Activated T-cell treated with anti-CD3 and anti-CD28 coated beads, Interleukin-2, amount 50 U/mL, for 4 hours (primary cell): ENCODE measurements at regions not wholly inside any gene's neighbourhood (a gene's known extent, or its start where the extent isn't known, plus 50 kb on each side); places are given as distances from the start of the nearest gene placed in this dataset.

Source experiments
- ATAC-seq, 2 donors: fragments of 200-7000 bp; cut with Tn5 transposase; one replicate each; pipeline ENCODE4 v1.10.0; 2021
- DNase-seq: peaks from one replicate; pipeline ENCODE4 v3.0.0-alpha.2; 2020
- H3K27me3 Mint-ChIP-seq: one replicate; pipeline ENCODE4 v1.8.0; 2021; ENCODE audit warnings: low read depth, mixed read lengths
- H3K36me3 Mint-ChIP-seq: one replicate; pipeline ENCODE4 v1.8.0; 2022; ENCODE audit warnings: mixed read lengths; ENCODE audit not compliant: insufficient read depth
- H3K4me1 Mint-ChIP-seq: one replicate; pipeline ENCODE4 v1.8.0; 2021; ENCODE audit warnings: low read depth, mixed read lengths
- H3K4me3 Mint-ChIP-seq: one replicate; pipeline ENCODE4 v1.8.0; 2021; ENCODE audit warnings: mild to moderate bottlenecking, moderate library complexity, mixed read lengths
- H3K9me3 Mint-ChIP-seq: one replicate; pipeline ENCODE4 v1.8.0; 2021; ENCODE audit warnings: mixed read lengths

- no peaks in the 10 kb centered on the region for H3K27me3 Mint-ChIP-seq
- no peaks in the 10 kb centered on the region for H3K36me3 Mint-ChIP-seq
- no peaks in the 10 kb centered on the region for H3K9me3 Mint-ChIP-seq
- H3K4me1 Mint-ChIP-seq = peaks cover 21% of the 10 kb centered on the region
- peak overlapping the region; percentile 73 for H3K4me3 Mint-ChIP-seq
- ATAC-seq = peak; percentile 95
- no peak for DNase-seq
Observed at GRCh38 chr6:138593124-138593877, 94.0 kb upstream of the NHSL1 start.

DNA sequence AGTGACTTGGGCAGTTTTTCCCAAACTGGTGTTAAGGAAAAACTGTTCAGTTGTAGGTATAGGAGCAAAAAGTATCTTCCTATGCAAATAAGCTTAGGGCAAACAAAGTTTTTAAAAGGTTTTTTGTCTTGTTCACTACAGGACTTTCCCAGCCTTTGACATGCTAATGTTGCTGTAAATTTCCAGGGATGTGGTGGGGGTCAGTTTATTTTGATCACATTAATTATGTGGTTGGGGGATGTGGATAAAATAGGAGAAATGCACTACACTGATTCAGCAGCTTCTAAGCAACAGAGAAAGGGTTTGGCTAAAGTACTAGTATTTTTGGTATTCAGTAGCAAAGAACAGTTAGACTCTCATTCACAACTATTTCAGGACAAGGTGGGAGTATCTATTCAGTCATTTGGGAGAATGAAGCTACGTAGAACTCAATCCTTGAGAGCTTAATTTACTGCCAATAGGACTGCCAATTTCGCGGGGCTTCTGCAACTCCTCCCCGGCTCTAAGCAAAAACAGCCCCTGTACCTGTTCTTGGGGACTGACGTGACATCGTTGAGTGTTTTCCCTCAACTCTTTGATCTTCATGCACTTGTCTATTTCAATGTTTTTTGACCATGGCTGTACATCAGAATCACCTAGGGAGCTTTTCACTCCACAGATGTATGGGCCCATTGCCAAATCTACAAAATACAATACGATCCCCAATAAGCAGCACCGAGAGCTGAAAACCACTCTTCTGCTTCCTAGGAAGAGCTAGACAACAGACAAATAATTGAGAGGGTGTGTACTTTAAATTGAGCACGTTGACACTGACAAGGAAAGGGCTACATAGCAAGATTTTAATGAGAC, 94.8 kb upstream of the NHSL1 start:
- Mint-ChIP-seq H3K4me3 (no peak overlapping the region), H3K36me3 (no peaks in the 10 kb centered on the region), H3K9me3 (no peaks in the 10 kb centered on the region), H3K4me1 (peaks cover 21% of the 10 kb centered on the region), H3K27me3 (no peaks in the 10 kb centered on the region)
- ATAC-seq (no peak), DNase-seq (no peak)

DNA sequence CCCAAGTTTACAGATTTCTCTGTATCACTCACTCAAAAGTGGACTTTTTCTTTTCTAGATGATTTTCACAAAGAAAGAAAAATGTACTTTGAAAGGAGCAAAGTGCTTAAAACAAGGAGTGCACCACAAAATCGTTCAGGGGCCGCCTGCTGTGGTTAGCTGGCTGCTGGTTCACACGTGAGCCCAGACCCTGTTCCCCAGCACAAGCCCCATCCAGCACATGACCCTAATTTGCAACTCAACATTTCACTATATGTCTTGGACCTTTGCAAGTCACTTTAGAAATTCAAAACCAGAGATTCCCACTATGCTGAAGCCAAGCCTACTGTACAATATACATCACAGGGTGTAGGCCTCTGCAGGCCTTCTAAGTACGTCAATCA, 95.5 kb upstream of the NHSL1 start:
- Mint-ChIP-seq H3K9me3 (no peaks in the 10 kb centered on the region), H3K4me3 (no peak overlapping the region), H3K27me3 (no peaks in the 10 kb centered on the region), H3K4me1 (peaks cover 21% of the 10 kb centered on the region), H3K36me3 (no peaks in the 10 kb centered on the region)
- DNase-seq = no peak
- ATAC-seq = no peak

DNA sequence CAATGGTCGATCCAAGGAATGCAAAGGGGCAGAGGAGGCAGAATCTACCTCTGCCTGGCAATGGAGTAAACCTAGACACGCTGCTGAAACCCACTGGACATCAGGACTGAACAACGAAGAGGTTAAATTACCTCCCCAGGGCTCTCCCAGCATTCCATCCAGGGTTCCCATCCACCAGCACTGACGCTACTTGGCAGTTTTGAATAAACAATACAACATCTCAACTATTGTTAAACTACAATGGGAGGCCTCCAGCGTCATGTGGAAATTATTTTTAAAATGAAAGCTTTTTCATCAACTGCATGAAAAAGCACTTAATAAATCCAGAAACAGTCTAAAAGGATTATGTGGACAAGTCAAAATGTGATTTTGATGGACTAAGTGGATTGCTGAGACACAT, 96.8 kb upstream of the NHSL1 start:
- H3K27me3 Mint-ChIP-seq = no peaks in the 10 kb centered on the region
- no peak overlapping the region for H3K4me3 Mint-ChIP-seq

DNA sequence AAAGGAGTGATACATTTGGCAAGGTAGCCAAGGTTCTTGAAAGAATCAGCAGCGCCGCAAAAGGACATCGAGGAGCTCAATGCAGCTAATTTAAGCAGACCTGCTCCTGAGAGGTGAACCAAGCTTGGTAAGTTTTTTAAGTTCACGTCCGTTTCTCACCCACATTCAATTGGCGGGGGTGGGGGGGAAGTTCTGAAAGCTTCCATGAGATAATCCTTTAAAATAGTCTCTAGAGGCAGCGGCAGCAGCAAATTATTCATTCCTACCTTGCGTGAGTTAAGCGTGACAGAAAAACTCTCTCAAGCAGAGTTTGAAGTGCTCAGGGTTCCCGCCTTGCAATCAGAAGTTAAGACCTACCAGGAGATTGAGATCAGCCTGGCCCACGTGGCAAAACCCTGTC, 97.3 kb upstream of the NHSL1 start:
- H3K36me3 Mint-ChIP-seq = no peaks in the 10 kb centered on the region

More for the DNA sequence above, 96.8 kb upstream of the NHSL1 start:
- Mint-ChIP-seq H3K9me3 (no peaks in the 10 kb centered on the region), H3K36me3 (no peaks in the 10 kb centered on the region), H3K4me1 (peaks cover 18% of the 10 kb centered on the region)
- no peak for DNase-seq
- ATAC-seq = no peak

DNA sequence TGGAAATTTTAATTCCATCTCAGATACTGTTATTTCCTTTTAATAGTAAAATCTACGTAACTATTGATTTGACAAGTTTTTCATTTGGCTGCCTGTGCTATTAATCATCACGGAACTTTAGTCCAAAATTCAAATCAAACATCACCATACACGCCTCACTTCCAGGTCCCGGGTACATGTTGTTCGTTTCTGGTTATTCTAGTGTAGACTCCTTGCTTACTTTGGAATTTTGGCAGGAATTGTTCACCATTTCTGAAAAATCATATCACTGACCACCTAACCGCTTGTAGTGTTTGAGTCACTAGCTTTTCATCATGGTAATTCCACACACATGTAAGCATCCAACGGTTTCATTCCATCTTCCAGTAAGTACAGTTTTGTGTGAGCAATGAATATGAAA, 98.0 kb upstream of the NHSL1 start:
- peaks cover 3% of the 10 kb centered on the region for H3K27me3 Mint-ChIP-seq
- H3K36me3 Mint-ChIP-seq = no peaks in the 10 kb centered on the region
- H3K9me3 Mint-ChIP-seq = no peaks in the 10 kb centered on the region
- H3K4me1 Mint-ChIP-seq = peaks cover 18% of the 10 kb centered on the region
- no peak for ATAC-seq
- no peak overlapping the region for H3K4me3 Mint-ChIP-seq
- DNase-seq = no peak

More for the DNA sequence above, 97.3 kb upstream of the NHSL1 start:
- H3K4me3 Mint-ChIP-seq = no peak overlapping the region
- DNase-seq = no peak
- no peaks in the 10 kb centered on the region for H3K27me3 Mint-ChIP-seq
- no peaks in the 10 kb centered on the region for H3K9me3 Mint-ChIP-seq
- no peak for ATAC-seq
- H3K4me1 Mint-ChIP-seq = peaks cover 18% of the 10 kb centered on the region

- Mint-ChIP-seq H3K36me3 (no peaks in the 10 kb centered on the region), H3K4me1 (peaks cover 5% of the 10 kb centered on the region), H3K9me3 (no peaks in the 10 kb centered on the region), H3K27me3 (peaks cover 8% of the 10 kb centered on the region), H3K4me3 (no peak overlapping the region)
- DNase-seq (no peak), ATAC-seq (no peak)
Observed at GRCh38 chr6:138598562-138599173, 99.4 kb upstream of the NHSL1 start.

GRCh38 chr6:138600261-138600660, 101.0 kb upstream of the NHSL1 start:
- H3K4me1 Mint-ChIP-seq = no peaks in the 10 kb centered on the region
- peaks cover 11% of the 10 kb centered on the region for H3K27me3 Mint-ChIP-seq
- DNase-seq (no peak), ATAC-seq (no peak)
- no peak overlapping the region for H3K4me3 Mint-ChIP-seq
- no peaks in the 10 kb centered on the region for H3K36me3 Mint-ChIP-seq
- H3K9me3 Mint-ChIP-seq = no peaks in the 10 kb centered on the region

DNA sequence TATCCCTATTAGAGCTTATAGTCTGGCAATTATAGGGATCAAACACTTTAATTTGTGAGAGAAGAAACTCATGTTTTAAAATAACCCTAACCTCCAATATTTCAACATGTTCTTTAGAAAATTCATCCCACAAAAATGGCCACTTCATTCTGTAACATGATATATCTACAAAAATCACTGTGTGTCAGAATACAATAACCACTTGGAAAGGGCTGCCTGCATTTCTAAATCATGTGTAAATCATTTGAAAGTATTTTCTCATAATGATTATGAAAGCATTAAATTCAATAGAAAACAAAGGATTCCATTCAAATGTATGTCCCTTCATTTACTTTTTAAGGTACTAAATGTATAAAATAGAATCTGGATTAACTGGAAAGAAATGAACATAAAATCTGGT, 101.4 kb upstream of the NHSL1 start:
- no peaks in the 10 kb centered on the region for H3K36me3 Mint-ChIP-seq
- H3K27me3 Mint-ChIP-seq = peaks cover 15% of the 10 kb centered on the region
- H3K4me3 Mint-ChIP-seq = no peak overlapping the region
- H3K9me3 Mint-ChIP-seq = no peaks in the 10 kb centered on the region
- DNase-seq = no peak
- ATAC-seq = no peak
- H3K4me1 Mint-ChIP-seq = no peaks in the 10 kb centered on the region

GRCh38 chr6:138601128-138601527, 101.8 kb upstream of the NHSL1 start:
- no peaks in the 10 kb centered on the region for H3K36me3 Mint-ChIP-seq
- no peak for ATAC-seq

GRCh38 chr6:138605958-138606357, 106.7 kb upstream of the NHSL1 start:
- ATAC-seq (no peak), DNase-seq (no peak)
- Mint-ChIP-seq H3K27me3 (peaks cover 26% of the 10 kb centered on the region), H3K36me3 (no peaks in the 10 kb centered on the region), H3K4me3 (no peak overlapping the region), H3K4me1 (no peaks in the 10 kb centered on the region), H3K9me3 (no peaks in the 10 kb centered on the region)

More at GRCh38 chr6:138601128-138601527, 101.8 kb upstream of the NHSL1 start:
- no peaks in the 10 kb centered on the region for H3K9me3 Mint-ChIP-seq
- H3K4me3 Mint-ChIP-seq = no peak overlapping the region
- DNase-seq = no peak
- peaks cover 15% of the 10 kb centered on the region for H3K27me3 Mint-ChIP-seq
- no peaks in the 10 kb centered on the region for H3K4me1 Mint-ChIP-seq

DNA sequence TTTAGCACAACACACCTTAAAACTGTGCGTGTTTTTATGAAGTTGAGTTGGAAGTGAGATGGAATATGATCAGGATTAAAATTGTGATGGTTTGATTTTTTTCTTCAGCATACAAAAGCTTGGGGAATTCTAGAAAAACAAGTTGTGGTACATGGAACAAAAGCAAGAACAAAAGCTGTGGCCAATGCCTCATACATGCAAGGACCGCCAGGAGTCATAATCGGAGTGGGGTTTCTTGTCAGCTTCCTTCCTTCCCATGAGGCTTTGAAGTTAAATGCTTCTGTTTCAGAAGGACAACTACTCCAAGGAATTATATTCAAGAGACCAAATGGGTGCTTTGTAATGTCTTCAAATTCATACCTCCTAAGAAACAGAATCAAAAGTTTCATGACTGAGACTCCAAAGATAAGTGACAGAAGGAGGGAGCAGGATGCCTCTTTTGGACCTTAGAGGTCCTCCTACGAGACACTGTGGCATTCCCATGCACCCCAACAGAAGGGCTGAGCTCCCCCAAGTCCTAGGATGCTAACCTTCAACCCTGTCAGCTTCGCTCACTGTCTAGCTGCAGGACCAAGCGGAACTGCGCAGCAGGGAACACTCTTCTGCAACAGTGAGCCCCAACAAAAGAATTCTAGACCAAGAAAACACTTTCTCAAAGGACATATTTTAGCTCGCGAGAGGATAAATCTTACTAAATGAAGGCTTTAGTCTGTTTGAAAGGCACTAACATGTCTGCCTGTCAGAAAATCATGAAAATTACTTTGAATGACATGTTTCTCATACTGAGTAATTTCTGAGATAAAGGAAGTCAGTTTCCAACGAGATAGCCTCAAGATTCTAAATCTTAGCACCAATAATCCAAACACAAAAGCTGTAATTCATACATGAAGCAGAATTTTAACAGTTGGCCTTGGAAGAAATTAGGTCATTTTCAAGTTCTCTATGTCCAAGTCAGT, 108.5 kb upstream of the NHSL1 start:
- DNase-seq (no peak), ATAC-seq (no peak)
- H3K9me3 Mint-ChIP-seq = no peaks in the 10 kb centered on the region
- H3K4me3 Mint-ChIP-seq = no peak overlapping the region
- no peaks in the 10 kb centered on the region for H3K4me1 Mint-ChIP-seq
- no peaks in the 10 kb centered on the region for H3K36me3 Mint-ChIP-seq
- peaks cover 19% of the 10 kb centered on the region for H3K27me3 Mint-ChIP-seq

- no peak overlapping the region for H3K4me3 Mint-ChIP-seq
- no peaks in the 10 kb centered on the region for H3K4me1 Mint-ChIP-seq
- H3K27me3 Mint-ChIP-seq = peaks cover 18% of the 10 kb centered on the region
- ATAC-seq = no peak
- DNase-seq = no peak
- H3K9me3 Mint-ChIP-seq = no peaks in the 10 kb centered on the region
- no peaks in the 10 kb centered on the region for H3K36me3 Mint-ChIP-seq
Observed at GRCh38 chr6:138608896-138609295, 109.6 kb upstream of the NHSL1 start.
